OCI-M2 (cell line): ENCODE measurements at regions not wholly inside any gene's neighbourhood (a gene's known extent, or its start where the extent isn't known, plus 50 kb on each side); places are given as distances from the start of the nearest gene placed in this dataset.
"Not testable (repeated sequence)": the region's sequence is repeated elsewhere in the genome, so short reads cannot be mapped to it uniquely, and the experiment has no call there.

Experiments
- DNase-seq: peaks from one replicate; lab custom pipeline; 2025; ENCODE audit not compliant: unreplicated experiment; lab: John Stamatoyannopoulos, UW

DNA sequence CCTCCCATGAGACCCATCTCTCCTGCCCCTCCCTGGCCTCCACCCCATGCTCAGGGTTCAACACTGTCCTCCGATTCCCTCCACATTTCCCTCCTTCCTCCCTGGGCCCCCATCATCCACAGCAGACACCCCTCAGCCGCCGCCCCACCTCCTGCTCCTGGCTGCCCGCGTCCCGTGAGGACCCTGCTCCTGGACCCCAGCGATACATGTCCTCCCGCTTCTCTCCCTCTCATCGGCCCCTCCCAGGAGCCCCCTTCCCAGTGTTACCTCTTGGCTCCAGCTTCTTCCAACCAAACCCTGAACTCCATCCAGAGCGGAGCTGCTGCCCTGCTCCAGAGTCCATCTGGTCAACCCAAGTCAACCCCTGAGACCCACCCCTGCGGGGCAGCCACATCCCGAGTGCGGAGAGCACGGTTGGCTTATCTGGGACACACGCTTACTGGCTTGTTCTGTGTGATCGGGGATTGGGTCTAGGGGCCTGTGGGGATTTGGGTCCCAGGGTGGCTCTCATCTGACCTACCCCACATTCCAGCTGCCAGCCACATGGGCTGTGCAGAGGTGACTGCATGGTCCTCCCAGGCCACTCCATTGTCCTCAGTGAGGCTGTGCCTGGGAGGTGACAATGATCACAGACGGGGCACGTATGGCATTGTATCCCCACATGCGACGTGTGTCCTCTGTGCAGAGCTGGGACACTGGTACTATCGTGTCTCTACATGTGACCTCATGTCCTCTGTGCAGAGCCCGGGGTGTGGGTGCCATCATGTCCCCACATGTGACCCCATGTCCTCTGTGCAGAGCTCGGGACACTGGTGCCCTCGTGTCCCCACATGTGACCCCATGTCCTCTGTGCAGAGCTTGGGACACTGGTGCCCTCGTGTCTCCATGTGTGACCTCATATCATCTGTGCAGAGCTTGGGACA is 333.6 kb downstream of the ADGRD1 start:
- DNase-seq, result no peak

GRCh38 chr12:131287938-131288764 is 334.4 kb downstream of the ADGRD1 start:
- DNase-seq, result no peak

GRCh38 chr12:131288765-131289695 is 335.3 kb downstream of the ADGRD1 start:
- DNase-seq, result not testable (repeated sequence)

DNA sequence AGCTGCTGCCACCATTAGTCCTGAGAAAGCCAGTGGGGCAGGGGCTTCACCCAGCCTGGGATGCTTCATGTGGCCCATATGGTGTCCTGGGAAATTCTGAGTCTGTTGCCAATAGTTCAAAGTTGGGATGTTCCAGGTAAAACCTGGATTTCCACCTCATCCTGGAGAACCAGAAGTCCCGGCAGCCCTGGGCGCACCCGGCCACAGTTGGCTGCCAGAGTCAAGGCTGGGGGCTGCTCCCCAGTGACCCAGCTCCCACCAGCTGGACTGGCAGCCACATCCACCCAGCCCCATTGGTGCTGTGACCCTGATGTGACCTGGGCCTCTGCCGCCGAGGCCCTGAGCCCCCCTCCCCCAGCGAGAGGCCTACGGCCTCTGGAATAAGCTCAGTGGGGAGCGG is 336.1 kb downstream of the ADGRD1 start:
- DNase-seq, result not testable (repeated sequence)

- no peak for DNase-seq
Observed at GRCh38 chr12:131290255-131290959, 336.7 kb downstream of the ADGRD1 start.

GRCh38 chr12:131293071-131294015 is 339.6 kb downstream of the ADGRD1 start:
- DNase-seq, result not testable (repeated sequence)

GRCh38 chr12:131294716-131295115 is 341.0 kb downstream of the ADGRD1 start:
- not testable (repeated sequence) for DNase-seq

DNA sequence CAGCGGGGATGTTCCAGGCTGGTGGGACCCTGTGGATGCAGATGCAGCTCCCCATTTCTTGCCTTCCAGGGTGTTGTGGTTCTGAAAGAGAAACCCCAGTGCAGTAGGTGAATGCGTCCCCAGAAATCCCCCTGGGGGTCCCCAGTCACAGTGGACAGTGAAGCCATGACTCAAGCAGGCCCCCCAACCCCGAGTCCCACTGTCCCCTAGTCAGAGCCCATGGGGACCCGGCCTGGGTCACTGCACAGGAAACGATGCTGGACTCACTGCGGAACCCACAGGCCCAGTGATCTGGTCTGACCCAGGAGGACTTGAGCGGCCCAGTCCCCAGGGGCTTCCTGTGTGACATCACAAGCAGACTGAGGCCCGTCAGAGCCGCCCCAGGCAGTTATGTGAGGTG is 341.4 kb downstream of the ADGRD1 start:
- not testable (repeated sequence) for DNase-seq

GRCh38 chr12:131295559-131295958 is 341.9 kb downstream of the ADGRD1 start:
- DNase-seq, result not testable (repeated sequence)

- DNase-seq, result not testable (repeated sequence)
Observed at GRCh38 chr12:131296136-131296535, 342.4 kb downstream of the ADGRD1 start.

DNA sequence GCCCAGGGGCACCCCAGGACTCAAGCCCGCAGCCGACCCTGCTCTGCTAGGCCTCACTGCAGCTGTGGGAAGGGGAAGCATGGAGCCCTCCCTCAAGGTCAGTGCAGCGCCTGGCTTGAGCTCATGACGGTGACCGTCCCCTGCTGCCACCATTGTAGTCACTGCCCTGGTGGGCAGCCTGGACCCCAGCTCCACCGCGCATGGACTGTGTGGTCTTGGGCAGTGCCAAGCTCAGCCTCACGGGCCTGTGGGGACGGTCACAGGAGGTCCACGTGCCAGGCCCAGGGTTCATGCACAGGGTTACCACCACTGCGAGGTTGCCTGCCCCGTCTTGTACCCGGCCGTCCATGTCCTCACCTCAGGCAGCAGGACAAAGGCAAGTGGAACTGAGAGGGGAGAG is 342.9 kb downstream of the ADGRD1 start:
- DNase-seq, result not testable (repeated sequence)

- DNase-seq, result not testable (repeated sequence)
Observed at GRCh38 chr12:131298526-131299369, 345.0 kb downstream of the ADGRD1 start.

- not testable (repeated sequence) for DNase-seq
Observed at GRCh38 chr12:131299370-131299701, 345.6 kb downstream of the ADGRD1 start.

DNA sequence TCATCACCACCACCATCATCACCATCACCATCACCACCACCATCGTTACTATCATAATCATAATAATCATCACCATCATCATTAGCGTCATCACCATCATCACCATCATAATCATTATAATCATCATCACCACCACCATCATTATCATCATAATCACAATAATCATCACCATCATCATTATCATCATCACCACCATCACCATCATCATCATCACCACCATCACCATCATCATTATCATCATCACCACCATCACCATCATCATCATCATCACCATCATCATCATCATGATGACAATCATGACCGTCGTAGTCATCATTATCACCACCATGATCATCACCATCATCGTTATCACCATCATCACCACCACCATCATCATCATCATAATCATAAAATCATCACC is 349.9 kb downstream of the ADGRD1 start:
- DNase-seq, result not testable (repeated sequence)

DNA sequence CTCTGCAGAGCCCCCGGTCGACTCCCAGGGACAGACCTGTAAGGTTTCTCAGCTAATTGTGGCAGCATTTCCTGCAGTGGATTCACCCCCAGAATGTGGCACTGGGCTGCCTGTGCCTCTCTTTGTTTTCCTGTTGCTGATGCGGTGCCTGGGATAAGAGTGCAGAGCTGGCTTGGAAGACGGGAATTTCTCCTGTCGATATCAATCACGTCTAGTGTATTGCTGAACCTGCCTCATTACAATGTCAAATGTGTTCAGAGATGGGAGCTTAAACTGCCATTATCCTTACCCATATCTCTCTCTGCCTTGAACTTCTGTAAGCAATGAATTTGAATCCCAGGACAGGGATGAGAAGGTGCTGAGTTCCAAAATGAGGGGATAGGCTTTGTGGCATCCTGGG is 350.9 kb downstream of the ADGRD1 start:
- DNase-seq, result not testable (repeated sequence)

DNA sequence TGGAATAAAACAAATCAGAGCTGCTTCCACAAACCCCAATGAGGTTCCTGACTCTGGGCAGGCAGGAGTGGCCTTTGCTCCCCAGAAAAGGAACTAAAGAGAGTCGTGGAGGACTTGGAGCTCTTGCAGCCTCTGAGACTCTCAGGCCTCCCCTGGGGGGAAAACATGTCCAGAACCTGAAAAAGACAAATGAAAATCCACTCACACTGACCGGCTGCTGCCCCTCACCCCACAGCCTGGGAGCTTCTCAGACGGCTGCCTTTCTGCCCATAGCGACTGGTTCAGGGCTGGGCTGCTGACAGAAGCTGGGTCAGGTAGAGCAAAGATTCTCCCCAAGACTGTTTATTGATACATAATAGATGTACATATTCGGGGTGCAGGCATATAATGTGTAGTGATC is 356.0 kb downstream of the ADGRD1 start:
- no peak for DNase-seq

- DNase-seq, result not testable (repeated sequence)
Observed at GRCh38 chr12:131310227-131310969, 356.7 kb downstream of the ADGRD1 start.
